Mesendoderm (in vitro differentiated cells): ENCODE measurements at regions not wholly inside any gene's neighbourhood (a gene's known extent, or its start where the extent isn't known, plus 50 kb on each side); places are given as distances from the start of the nearest gene placed in this dataset.
"Not testable (repeated sequence)": the region's sequence is repeated elsewhere in the genome, so short reads cannot be mapped to it uniquely, and the experiment has no call there.

Experiments used
- DNase-seq: peaks from one replicate; pipeline ENCODE4 v3.0.0; 2013
- H2AK5ac ChIP-seq: 2 replicates; pipeline ENCODE4 v1.6.1; 2013; ENCODE audit warnings: low read length, inconsistent platforms
- H2BK120ac ChIP-seq: 2 replicates; pipeline ENCODE4 v1.6.1; 2013; ENCODE audit warnings: low read depth, mild to moderate bottlenecking, low read length, moderate library complexity, mixed read lengths
- H2BK15ac ChIP-seq: replicated peaks from 2 replicates; pipeline ENCODE4 v1.6.1; 2013; ENCODE audit warnings: low read depth, mild to moderate bottlenecking, moderate library complexity
- H2BK5ac ChIP-seq: 2 replicates; pipeline ENCODE4 v1.6.1; 2013; ENCODE audit warnings: low read length, inconsistent platforms
- H3K18ac ChIP-seq: 2 replicates; pipeline ENCODE4 v1.6.1; 2013; ENCODE audit warnings: mild to moderate bottlenecking, low read length, mixed read lengths
- H3K23ac ChIP-seq: one replicate; pipeline ENCODE4 v1.6.1; 2013; ENCODE audit warnings: low read length
- H3K27ac ChIP-seq: 2 replicates; pipeline ENCODE4 v1.5.1; 2013; ENCODE audit warnings: low read depth, mild to moderate bottlenecking, inconsistent platforms, low read length, moderate library complexity
- H3K27me3 ChIP-seq: 2 replicates; pipeline ENCODE4 v1.6.1; 2013; ENCODE audit warnings: low read length, control low read depth, mild to moderate bottlenecking, inconsistent platforms; ENCODE audit not compliant: insufficient read depth, poor library complexity
- H3K36me3 ChIP-seq: 2 replicates; pipeline ENCODE4 v1.6.1; 2013; ENCODE audit warnings: low read length, inconsistent platforms; ENCODE audit not compliant: control insufficient read depth, insufficient read depth
- H3K4ac ChIP-seq: one replicate; pipeline ENCODE4 v1.6.1; 2013; ENCODE audit warnings: low read depth, mild to moderate bottlenecking, low read length, moderate library complexity
- H3K4me1 ChIP-seq: 2 replicates; pipeline ENCODE4 v1.6.1; 2013; ENCODE audit warnings: low read depth, low read length, inconsistent platforms; ENCODE audit not compliant: control insufficient read depth
- H3K4me2 ChIP-seq: 2 replicates; pipeline ENCODE4 v1.6.1; 2013; ENCODE audit warnings: low read length
- H3K4me3 ChIP-seq: 2 replicates; pipeline ENCODE4 v1.5.1; 2013; ENCODE audit warnings: mild to moderate bottlenecking, low read length
- H3K56ac ChIP-seq: one replicate; pipeline ENCODE4 v1.6.1; 2013; ENCODE audit warnings: low read length
- H3K79me1 ChIP-seq: 2 replicates; pipeline ENCODE4 v1.6.1; 2013; ENCODE audit warnings: low read length, inconsistent platforms
- H3K79me2 ChIP-seq: 2 replicates; pipeline ENCODE4 v1.6.1; 2013; ENCODE audit warnings: mild to moderate bottlenecking, low read length; ENCODE audit not compliant: control insufficient read depth, insufficient read depth
- H3K9ac ChIP-seq: 2 replicates; pipeline ENCODE4 v1.6.1; 2013; ENCODE audit warnings: low read length, inconsistent platforms
- H4K5ac ChIP-seq: one replicate; pipeline ENCODE4 v1.6.1; 2013; ENCODE audit warnings: low read length
- H4K8ac ChIP-seq: one replicate; pipeline ENCODE4 v1.6.1; 2013; ENCODE audit warnings: low read depth, mild to moderate bottlenecking, control low read depth, low read length, moderate library complexity
- WGBS: extraction: QIAGEN DNeasy Blood & Tissue Kit; methylation state at CpG from one replicate; pipeline ENCODE4 v1.1.7; 2013; ENCODE audit warnings: low lambda C conversion rate, missing lambda C conversion rate; ENCODE audit not compliant: insufficient coverage; ENCODE audit errors: extremely low coverage; 5-methylcytosine and 5-hydroxymethylcytosine counted together

DNA sequence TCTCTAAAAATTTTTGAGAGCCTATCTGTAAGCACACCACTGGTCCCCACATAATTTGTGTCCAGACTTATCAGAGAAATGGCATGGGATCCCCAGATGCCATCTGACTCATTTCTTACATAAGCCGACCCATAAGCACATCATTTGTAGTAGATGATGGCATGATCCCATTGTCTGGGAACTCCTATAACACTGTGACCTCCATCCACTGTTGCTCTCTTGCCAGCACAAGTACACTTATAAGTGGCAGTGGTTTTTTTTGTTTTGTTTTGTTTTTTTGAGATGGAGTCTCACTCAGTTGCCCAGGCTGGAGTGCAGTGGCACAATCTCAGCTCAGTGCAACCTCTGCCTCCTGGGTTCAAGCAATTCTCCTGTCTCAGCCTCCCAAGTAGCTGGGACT is 350.7 kb upstream of the ZFHX3 start:
- not testable (repeated sequence) for H3K4me3 ChIP-seq, H3K9ac ChIP-seq, H3K23ac ChIP-seq, H4K8ac ChIP-seq, H3K18ac ChIP-seq, H3K27me3 ChIP-seq, H3K36me3 ChIP-seq, H3K56ac ChIP-seq, H2BK120ac ChIP-seq, H4K5ac ChIP-seq, H3K4me1 ChIP-seq, H3K79me1 ChIP-seq, H2BK5ac ChIP-seq, H2BK15ac ChIP-seq, H3K4me2 ChIP-seq, H3K79me2 ChIP-seq, H2AK5ac ChIP-seq, DNase-seq, H3K4ac ChIP-seq, H3K27ac ChIP-seq
- WGBS, result no CpG with 5 or more reads among the region's 1 CpG

DNA sequence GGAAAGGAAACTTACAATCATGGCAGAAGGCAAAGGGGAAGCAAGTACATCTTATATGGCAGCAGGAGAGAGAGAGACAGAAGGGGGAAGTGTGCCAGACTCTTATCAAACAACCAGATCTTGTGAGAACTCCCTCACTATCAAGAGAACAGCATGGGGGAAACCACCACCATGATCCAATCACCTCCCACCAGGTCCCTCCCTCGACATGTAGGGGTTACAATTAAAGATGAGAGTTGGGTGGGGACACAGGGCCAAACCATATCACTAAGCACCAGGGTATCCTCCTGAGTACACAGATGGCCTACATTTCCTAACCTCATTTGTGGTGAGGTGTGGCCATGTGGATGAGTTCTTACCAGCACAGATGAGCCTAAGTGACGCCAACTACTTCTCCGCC is 348.6 kb upstream of the ZFHX3 start:
- Histone ChIP-seq H3K18ac (no peak overlapping the region), H3K79me2 (no peaks in the 10 kb centered on the region), H3K4ac (no peak overlapping the region), H3K79me1 (no peaks in the 10 kb centered on the region), H3K9ac (no peak overlapping the region), H3K4me3 (no peak overlapping the region), H4K5ac (no peak overlapping the region), H2BK15ac (no peak overlapping the region), H3K27me3 (no peaks in the 10 kb centered on the region), H3K4me2 (no peak overlapping the region), H3K4me1 (peaks cover 5% of the 10 kb centered on the region), H3K27ac (no peak overlapping the region), H2AK5ac (no peak overlapping the region), H2BK5ac (no peak overlapping the region), H2BK120ac (no peak overlapping the region), H4K8ac (no peak overlapping the region), H3K36me3 (no peaks in the 10 kb centered on the region), H3K56ac (no peak overlapping the region), H3K23ac (no peak overlapping the region)
- no CpG with 5 or more reads among the region's 3 CpGs for WGBS
- DNase-seq, result peak; percentile 93

DNA sequence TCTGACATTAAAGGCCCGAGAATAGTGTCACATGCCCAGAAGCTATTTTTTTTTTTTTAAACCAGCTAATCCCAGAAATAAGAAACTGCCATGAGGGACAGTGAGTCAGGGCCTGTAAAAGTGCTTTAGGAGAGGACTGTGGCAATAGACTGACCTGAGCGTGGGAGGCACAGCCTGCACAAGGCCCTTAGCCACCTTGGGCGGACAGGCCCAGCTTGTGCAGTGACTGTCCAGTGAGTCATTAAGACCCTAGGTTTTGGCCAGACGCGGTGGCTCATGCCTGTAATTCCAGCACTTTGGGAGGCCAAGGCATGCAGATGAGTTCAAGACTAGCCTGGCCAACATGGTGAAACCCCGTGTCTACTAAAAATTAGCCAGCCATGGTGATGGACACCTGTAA is 343.0 kb upstream of the ZFHX3 start:
- Histone ChIP-seq H3K56ac (no peak overlapping the region), H4K5ac (no peak overlapping the region), H3K23ac (peak overlapping the region; percentile 3), H2BK5ac (no peak overlapping the region), H3K79me1 (no peaks in the 10 kb centered on the region), H2AK5ac (no peak overlapping the region), H4K8ac (no peak overlapping the region), H2BK120ac (no peak overlapping the region), H3K18ac (no peak overlapping the region), H2BK15ac (no peak overlapping the region), H3K79me2 (no peaks in the 10 kb centered on the region), H3K27ac (no peak overlapping the region), H3K4me2 (no peak overlapping the region), H3K36me3 (no peaks in the 10 kb centered on the region), H3K4me1 (no peaks in the 10 kb centered on the region), H3K4ac (no peak overlapping the region), H3K9ac (no peak overlapping the region), H3K27me3 (no peaks in the 10 kb centered on the region), H3K4me3 (no peak overlapping the region)
- no peak for DNase-seq
- WGBS, result no CpG with 5 or more reads among the region's 6 CpGs

DNA sequence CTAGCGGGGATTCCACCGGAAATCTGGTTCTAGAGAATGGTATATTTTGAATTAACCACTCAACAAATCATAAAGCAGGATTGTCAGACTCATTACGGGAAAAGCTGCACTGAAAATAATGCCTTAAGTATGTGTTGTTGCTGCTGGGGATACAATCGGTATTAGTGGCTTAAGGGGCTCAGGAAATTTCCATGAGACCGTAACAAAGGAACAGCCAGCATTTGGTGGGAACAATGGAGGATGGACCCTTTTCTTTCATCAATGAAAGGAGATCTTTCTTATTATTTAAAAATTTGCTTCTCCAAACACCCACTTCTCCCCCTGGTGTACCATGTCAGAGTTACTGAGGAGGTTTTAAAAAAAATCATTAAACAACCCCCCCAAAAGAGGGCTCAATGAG is 342.6 kb upstream of the ZFHX3 start:
- H3K56ac ChIP-seq, result no peak overlapping the region

DNA sequence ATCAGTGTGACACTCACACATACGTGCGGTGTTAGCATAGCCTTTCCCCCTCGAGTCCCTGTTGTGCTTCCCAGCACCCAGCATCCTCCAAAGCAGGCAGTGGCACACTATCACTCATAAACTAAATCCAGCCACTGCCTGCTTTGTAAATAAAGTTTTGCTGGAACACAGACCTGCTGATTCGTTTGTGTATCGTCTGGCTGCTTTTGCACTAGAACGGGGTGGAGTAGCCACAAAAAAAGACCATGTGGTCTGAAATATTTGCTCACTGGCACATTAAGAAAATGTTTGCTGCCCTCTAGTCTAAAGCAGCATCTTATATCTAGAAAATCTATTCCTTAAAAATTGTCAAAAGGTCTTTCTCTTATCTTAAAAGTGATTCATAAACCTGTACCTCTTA is 341.2 kb upstream of the ZFHX3 start:
- Histone ChIP-seq H3K27me3 (no peaks in the 10 kb centered on the region), H4K5ac (no peak overlapping the region), H3K79me2 (no peaks in the 10 kb centered on the region), H3K18ac (no peak overlapping the region), H3K4me3 (no peak overlapping the region), H3K4me1 (no peaks in the 10 kb centered on the region), H2AK5ac (no peak overlapping the region), H3K56ac (no peak overlapping the region), H3K27ac (no peak overlapping the region), H4K8ac (no peak overlapping the region), H2BK15ac (no peak overlapping the region), H3K23ac (no peak overlapping the region), H3K79me1 (no peaks in the 10 kb centered on the region), H3K36me3 (no peaks in the 10 kb centered on the region), H2BK5ac (no peak overlapping the region), H3K4me2 (no peak overlapping the region), H2BK120ac (no peak overlapping the region), H3K4ac (no peak overlapping the region), H3K9ac (no peak overlapping the region)
- DNase-seq, result no peak
- WGBS, result no CpG with 5 or more reads among the region's 6 CpGs

More for the DNA sequence above, 342.6 kb upstream of the ZFHX3 start:
- no peak overlapping the region for H2BK120ac ChIP-seq
- no peak overlapping the region for H3K18ac ChIP-seq
- no peak for DNase-seq
- H2BK5ac ChIP-seq, result no peak overlapping the region
- H4K8ac ChIP-seq, result no peak overlapping the region
- no peak overlapping the region for H3K9ac ChIP-seq
- no peak overlapping the region for H4K5ac ChIP-seq
- no peak overlapping the region for H3K4me3 ChIP-seq
- no peaks in the 10 kb centered on the region for H3K27me3 ChIP-seq
- H3K79me1 ChIP-seq, result no peaks in the 10 kb centered on the region
- H3K27ac ChIP-seq, result no peak overlapping the region
- H3K79me2 ChIP-seq, result no peaks in the 10 kb centered on the region
- no peak overlapping the region for H2BK15ac ChIP-seq
- H2AK5ac ChIP-seq, result no peak overlapping the region
- H3K4ac ChIP-seq, result no peak overlapping the region
- no peak overlapping the region for H3K4me2 ChIP-seq
- H3K36me3 ChIP-seq, result no peaks in the 10 kb centered on the region
- no CpG with 5 or more reads among the region's 5 CpGs for WGBS
- H3K4me1 ChIP-seq, result no peaks in the 10 kb centered on the region
- no peak overlapping the region for H3K23ac ChIP-seq

DNA sequence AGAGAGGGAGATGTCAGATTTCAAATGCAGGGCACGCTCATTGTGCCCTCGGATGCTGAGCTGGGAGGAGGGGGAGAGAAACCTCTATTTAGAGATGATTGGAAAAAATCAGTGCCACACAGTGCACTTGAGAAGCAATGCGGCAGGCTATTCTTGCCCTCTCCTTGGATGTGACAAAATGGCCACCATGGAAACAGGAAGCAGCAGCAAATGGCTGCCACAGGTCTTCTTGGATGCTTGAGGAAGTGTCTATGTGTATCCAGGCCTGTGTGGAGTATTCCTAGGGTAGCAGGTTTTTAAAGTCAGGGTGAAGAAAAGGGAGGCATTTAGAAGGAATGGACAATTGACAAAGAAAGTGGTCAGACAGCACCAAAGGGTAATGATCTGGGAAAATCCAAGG is 340.1 kb upstream of the ZFHX3 start:
- no peaks in the 10 kb centered on the region for H3K36me3 ChIP-seq
- H2AK5ac ChIP-seq, result no peak overlapping the region
- H4K5ac ChIP-seq, result no peak overlapping the region
- H2BK5ac ChIP-seq, result no peak overlapping the region
- no peaks in the 10 kb centered on the region for H3K79me1 ChIP-seq
- no peak overlapping the region for H2BK15ac ChIP-seq
- DNase-seq, result no peak
- H2BK120ac ChIP-seq, result no peak overlapping the region
- no peak overlapping the region for H4K8ac ChIP-seq
- no peak overlapping the region for H3K27ac ChIP-seq
- no peak overlapping the region for H3K18ac ChIP-seq
- H3K4me3 ChIP-seq, result no peak overlapping the region
- H3K4ac ChIP-seq, result no peak overlapping the region
- no peaks in the 10 kb centered on the region for H3K79me2 ChIP-seq
- no peak overlapping the region for H3K56ac ChIP-seq
- WGBS, result no CpG with 5 or more reads among the region's 3 CpGs
- H3K23ac ChIP-seq, result no peak overlapping the region
- no peaks in the 10 kb centered on the region for H3K27me3 ChIP-seq
- no peak overlapping the region for H3K4me2 ChIP-seq
- no peak overlapping the region for H3K9ac ChIP-seq
- no peaks in the 10 kb centered on the region for H3K4me1 ChIP-seq
